Stimulated activated CD4-positive, alpha-beta T cell treated with anti-CD3 and anti-CD28 coated beads, Interleukin-12 subunit alpha, Interleukin-12 subunit beta, amount 100 ng/mL, for 24 hours (primary cell): ENCODE measurements at regions not wholly inside any gene's neighbourhood (a gene's known extent, or its start where the extent isn't known, plus 50 kb on each side); places are given as distances from the start of the nearest gene placed in this dataset.

Experiments
- DNase-seq, 2 experiments: peaks; one replicate each; pipeline ENCODE4 v3.0.0-alpha.2; 2020; ENCODE audit warnings: low read depth in 2 of 2

DNA sequence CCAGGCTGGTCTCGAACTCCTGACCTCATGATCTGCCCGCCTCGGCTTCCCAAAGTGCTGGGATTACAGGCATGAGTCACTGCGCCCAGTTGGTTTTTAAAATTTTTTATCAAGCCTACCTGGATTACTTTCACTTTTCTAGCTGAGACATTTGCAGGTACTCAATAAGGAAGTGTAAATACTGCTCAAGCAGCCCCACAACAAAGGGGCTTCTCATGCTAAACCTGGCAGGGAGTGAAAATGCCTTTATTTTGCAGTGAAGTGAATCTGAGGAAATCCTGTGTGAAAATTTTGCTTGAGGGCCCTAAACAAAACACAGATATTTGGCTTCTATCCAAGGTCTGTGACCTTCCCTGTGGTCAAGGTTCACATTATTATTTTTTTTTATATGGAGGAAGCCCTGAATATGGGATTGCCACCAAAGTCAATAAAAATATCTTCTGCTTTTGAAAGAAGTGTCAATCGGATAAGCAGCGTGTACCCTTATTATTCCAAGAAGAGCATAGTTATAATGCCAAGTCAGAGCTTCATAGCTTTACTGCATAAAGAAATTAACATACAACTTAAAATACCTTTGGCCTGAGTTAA, 481.0 kb downstream of the SH2D1A start:
- no peak for DNase-seq

DNA sequence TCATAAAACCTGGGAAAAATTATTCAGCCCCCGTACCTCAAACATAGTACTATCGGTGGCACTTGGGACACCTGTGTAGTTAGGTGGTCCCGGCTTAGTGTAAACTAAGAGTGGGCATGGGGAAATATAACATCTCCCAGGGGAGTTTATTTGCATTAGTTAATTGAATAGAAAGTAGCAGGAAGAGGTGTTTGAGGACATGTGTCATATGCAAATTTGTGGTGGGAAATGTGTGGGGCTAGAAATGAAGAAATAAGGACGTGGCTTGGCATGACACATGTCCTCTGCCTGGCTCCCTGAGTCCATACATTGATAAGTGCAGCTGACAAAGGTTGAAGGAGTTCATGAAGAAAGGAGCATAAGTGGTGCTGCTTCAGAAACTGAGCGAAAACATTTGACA, 483.6 kb downstream of the SH2D1A start:
- no peak for DNase-seq

DNA sequence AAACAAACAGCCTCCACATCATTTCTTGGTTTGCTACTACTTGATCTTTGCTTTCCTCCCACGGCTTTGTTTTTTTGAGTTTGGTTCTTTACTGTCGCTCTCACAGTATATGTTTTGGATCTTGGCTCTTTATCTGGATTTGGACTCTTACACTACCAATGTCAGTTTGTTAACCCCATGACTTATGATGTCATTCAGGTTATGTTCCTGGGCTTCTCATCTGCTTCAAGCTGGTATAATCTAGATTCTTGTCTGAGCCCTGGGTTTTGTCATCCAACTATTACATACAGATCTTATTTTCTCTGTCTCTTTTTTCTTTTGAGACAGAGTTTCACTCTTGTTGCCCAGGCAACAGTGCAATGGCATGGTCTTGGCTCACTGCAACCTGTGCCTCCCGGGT, 482.9 kb upstream of the TEX13C start:
- DNase-seq, result no peak

- DNase-seq, result no peak
These were observed 477.5 kb upstream of the TEX13C start for GRCh38 chrX:124842205-124842604.

DNA sequence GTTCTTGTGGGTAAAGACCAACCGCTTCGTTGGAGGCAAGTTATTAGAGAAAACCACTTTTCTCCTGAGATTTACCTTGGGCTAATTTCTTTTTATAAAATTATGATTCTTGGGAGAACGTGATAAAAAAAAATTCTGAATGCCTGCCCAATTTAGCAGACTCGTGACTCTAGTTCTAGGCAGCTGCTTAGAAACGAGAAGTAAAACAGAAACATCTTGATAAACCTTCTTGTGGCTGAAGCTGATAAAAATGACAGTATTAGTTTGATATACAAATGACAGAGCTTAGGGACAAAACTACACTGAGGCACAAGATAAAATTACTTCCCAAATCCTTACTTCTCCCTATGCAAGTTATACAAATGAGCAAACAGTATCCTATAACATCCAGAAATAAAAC, 458.9 kb upstream of the TEX13C start:
- DNase-seq, result no peak

GRCh38 chrX:124862301-124862700, 457.4 kb upstream of the TEX13C start:
- no peak for DNase-seq

GRCh38 chrX:124863303-124863702, 456.4 kb upstream of the TEX13C start:
- no peak for DNase-seq

DNA sequence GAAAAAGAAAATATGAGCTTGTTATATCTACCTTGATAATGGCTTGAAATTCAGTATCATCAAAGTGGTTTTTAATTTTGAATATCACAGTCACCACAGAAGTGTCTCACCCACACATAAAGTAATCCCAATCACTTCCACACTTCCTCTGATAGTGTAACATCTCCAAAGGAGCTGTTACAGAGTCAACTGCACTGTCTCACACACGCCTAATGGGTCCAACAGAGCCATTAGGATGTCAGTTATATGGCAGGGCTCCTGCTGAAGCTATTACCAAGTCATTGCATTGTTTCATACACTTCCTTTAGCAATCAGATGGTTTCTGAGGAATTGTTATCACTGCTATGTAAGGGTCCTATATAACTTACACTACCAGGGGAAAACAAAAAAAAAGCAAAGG, 432.1 kb upstream of the TEX13C start:
- no peak for DNase-seq

- no peak for DNase-seq
These were observed 423.7 kb upstream of the TEX13C start for GRCh38 chrX:124895947-124896346.

GRCh38 chrX:124902953-124903352, 416.7 kb upstream of the TEX13C start:
- no peak for DNase-seq

GRCh38 chrX:124910611-124911010, 409.1 kb upstream of the TEX13C start:
- no peak for DNase-seq

DNA sequence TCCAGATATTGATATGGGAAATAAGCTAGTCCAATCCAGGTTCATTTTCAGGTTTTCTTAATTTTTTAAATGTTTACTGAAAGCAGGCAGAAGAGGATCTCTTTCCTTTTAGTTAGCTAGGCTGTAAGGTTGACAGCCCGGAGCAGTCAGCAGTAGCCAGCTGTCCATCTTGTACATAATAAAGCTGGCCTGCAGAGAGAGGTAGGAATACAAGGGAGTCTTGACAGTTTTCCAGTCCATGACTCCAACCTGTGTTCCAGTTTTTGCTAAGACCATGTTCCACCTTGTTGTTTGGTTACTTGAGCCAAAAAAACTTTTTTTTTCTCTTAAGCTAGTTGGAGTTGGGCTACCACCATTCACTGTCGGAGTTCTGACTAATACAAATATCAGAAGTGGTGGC, 402.7 kb upstream of the TEX13C start:
- no peak for DNase-seq

DNA sequence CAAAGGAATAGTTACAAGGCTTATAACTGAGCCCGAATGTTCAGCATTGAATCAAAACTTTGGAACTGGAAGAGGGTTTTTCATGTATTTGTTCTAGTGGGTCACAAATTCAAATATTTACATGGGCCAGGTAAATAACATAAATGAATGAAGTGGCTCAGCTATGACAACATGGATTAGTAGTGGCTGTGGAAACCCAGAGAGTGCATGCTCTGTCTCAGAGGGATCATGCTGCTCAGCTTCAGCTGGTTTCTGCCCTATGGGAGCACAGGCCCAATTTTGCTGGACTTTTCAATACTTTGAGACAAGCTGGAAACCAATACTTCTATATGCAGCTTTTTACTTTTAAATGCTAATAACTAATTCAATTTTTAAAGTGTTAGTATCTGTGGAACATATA, 394.0 kb upstream of the TEX13C start:
- no peak for DNase-seq

DNA sequence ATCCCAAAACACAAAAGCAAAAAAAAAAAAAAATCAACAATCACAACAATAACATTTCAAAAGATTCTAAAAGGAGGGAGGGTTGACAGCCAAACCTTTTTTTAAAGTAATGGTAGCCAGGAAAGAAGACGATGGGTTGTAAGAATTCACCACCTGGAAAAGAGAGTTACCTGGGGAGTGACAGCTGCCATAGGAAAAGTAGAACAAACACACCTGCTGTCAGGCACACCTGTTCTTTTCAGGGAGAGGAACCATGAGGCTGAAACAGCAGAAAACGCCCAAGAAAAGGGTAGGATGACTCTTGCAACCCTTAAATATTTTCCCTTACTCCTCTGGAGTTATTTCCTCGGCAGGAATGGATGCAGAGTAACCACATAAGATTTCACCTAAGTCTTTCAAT, 388.4 kb upstream of the TEX13C start:
- DNase-seq, result no peak

DNA sequence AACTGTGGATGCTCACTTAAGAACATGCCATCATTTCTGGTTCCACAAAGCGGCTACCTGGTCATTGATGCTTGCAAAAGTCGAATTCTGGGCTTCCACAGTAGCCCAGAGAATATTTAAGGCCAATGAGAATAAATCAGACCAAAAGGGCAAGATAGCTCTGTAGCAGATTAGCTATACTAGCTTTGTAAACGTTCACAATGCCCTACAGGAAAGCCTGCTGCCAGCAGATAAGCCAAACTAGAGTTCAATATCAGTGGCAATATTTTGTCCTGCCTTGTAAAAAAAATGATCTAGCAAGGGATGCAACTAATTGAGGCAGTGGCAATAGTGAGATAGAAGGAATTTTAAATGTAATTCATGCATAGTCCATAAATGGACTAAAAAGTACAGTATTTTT, 387.7 kb upstream of the TEX13C start:
- DNase-seq, result no peak

DNA sequence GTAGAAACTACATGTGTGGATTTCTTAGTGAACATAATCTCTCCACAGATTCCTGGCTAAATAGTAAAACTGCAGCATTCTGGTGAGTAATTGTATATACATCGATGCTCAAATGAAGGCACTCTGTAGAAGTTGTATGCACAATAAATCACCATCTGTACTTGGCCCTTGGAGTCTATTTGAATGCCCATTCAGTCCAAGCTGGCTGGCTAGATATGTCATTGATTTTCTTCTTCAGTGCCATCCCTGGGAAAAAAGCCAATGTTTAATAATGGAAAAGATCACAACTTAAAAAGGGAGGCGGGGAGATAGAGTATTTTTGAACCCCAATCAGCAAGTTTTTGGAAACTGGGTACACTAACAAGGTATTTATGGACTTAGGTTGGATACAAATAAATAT, 381.0 kb upstream of the TEX13C start:
- no peak for DNase-seq

DNA sequence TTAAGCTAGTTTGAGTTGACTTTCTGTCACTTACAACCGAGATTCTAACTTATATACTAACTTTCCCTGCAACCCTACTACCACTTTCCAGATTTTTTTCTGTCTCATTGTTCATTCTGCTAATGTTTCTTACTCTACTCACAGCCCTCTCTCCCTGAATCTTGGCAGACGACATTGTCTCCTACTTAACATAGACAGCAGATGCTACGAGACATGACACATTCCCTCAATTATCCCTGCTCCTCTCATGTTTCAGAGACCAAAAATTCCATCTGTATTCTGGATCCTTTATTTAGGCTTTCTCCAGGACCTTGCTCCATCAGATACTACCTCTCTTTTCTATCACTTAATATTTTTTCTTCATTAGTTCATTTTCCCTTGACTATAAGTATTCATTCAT, 379.1 kb upstream of the TEX13C start:
- DNase-seq, result no peak

DNA sequence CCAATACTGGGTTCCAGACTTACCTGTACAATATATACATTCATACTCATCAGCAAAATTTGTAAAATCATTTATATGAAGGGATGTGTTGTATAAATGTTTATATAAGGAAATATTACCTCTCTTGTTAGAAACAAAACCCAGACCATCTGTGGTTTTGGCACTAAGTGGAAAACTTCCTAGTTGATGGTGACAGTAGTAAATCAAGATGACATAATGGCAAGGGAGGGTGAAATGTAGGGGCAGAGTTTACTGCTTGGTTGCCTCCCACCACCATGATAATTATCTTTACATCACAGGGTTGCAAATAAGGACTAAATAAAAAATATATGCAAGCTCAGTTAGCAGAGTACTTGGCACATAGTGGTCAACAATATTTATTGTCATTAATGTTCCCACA, 365.3 kb upstream of the TEX13C start:
- no peak for DNase-seq

GRCh38 chrX:124960454-124960853, 359.2 kb upstream of the TEX13C start:
- DNase-seq, result no peak

DNA sequence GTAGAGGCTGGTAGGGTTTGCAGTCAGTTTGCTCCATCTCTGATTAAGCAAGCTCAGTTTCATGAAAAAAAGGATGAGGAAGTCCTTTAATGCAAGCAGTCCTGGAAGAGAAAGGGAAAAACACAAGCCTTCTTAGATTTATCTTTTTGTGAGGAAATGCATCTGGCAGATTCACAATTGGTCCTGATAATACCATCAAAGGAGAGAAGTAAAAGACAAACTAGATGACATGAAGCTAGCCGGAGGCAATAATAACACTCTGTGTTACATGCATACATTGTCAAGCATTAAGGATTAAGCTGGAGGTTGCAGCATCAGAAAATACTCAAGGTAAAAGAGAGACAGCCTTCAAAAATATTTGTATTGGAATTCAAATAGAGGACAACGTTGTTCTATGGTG, 356.0 kb upstream of the TEX13C start, which contains the start of gene TENM1:
TENM1 (minus strand) TSS at position 101 of the 400 bp plus-strand sequence.
- no peak for DNase-seq

GRCh38 chrX:124975456-124975855, 344.2 kb upstream of the TEX13C start:
- DNase-seq, result no peak

DNA sequence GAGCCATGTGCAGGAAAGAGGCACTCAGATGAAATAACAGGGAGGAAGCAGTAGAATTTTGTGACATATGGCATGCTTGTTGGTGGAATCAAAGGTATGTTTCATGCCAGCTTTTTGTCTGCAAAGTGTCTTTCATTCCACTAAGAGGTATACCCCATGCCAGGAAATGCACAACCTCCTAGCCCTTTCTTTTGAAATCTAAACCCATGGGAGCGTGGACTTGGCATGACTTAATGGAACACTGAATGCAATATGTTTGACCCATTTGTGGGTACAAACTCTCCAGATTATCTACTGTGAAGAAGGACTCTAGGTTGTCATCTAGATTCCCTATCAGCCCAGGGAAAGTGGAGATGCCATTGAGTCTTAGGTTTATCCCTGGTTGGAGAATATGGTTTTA, 338.3 kb upstream of the TEX13C start:
- DNase-seq, result no peak

- no peak for DNase-seq
These were observed 335.4 kb upstream of the TEX13C start for GRCh38 chrX:124984140-124984813.

- DNase-seq, result no peak
These were observed 333.4 kb upstream of the TEX13C start for GRCh38 chrX:124986284-124986683.
